HG03280 (cell line): ENCODE measurements at regions not wholly inside any gene's neighbourhood (a gene's known extent, or its start where the extent isn't known, plus 50 kb on each side); places are given as distances from the start of the nearest gene placed in this dataset.
A peak's percentile ranks its signal among the peaks of the same experiment; 100 is the strongest.
"Not testable (repeated sequence)": the region's sequence is repeated elsewhere in the genome, so short reads cannot be mapped to it uniquely, and the experiment has no call there.

Experiments
- ATAC-seq: cut with Tn5 transposase; IDR thresholded peaks from one replicate; pipeline ENCODE4 v1.9.1; 2021; ENCODE audit warnings: mild to moderate bottlenecking, moderate library complexity; ENCODE audit not compliant: unreplicated experiment

GRCh38 chr12:95358111-95359083 is 115.6 kb upstream of the METAP2 start:
- no peak for ATAC-seq

- no peak for ATAC-seq
Measured at GRCh38 chr12:95365912-95366311, 108.0 kb upstream of the METAP2 start.

GRCh38 chr12:95368931-95369330 is 105.0 kb upstream of the METAP2 start:
- no peak for ATAC-seq

- no peak for ATAC-seq
Measured at GRCh38 chr12:95371571-95371970, 102.4 kb upstream of the METAP2 start.

GRCh38 chr12:95379481-95379880 is 94.5 kb upstream of the METAP2 start:
- not testable (repeated sequence) for ATAC-seq

GRCh38 chr12:95380334-95380733 is 93.6 kb upstream of the METAP2 start:
- ATAC-seq = not testable (repeated sequence)

- no peak for ATAC-seq
Measured at GRCh38 chr12:95380997-95381786, 92.8 kb upstream of the METAP2 start.

- ATAC-seq = not testable (repeated sequence)
Measured at GRCh38 chr12:95383920-95384319, 90.0 kb upstream of the METAP2 start.

- ATAC-seq = no peak
Measured at GRCh38 chr12:95384785-95385184, 89.2 kb upstream of the METAP2 start.

GRCh38 chr12:95385246-95386035 is 88.5 kb upstream of the METAP2 start:
- no peak for ATAC-seq

- no peak for ATAC-seq
Measured at GRCh38 chr12:95386051-95386450, 87.9 kb upstream of the METAP2 start.

- not testable (repeated sequence) for ATAC-seq
Measured at GRCh38 chr12:95388260-95388659, 85.7 kb upstream of the METAP2 start.

- peak; percentile 45 for ATAC-seq
Measured at GRCh38 chr12:95390192-95390591, 83.8 kb upstream of the METAP2 start.

GRCh38 chr12:95390932-95391331 is 83.0 kb upstream of the METAP2 start:
- peak; percentile 88 for ATAC-seq

- ATAC-seq = no peak
Measured at GRCh38 chr12:95393191-95393790, 80.7 kb upstream of the METAP2 start.

- no peak for ATAC-seq
Measured at GRCh38 chr12:95395696-95396095, 78.3 kb upstream of the METAP2 start.

GRCh38 chr12:95396849-95397468 is 77.0 kb upstream of the METAP2 start:
- ATAC-seq = no peak

- ATAC-seq = no peak
Measured at GRCh38 chr12:95397571-95397970, 76.4 kb upstream of the METAP2 start.

- no peak for ATAC-seq
Measured at GRCh38 chr12:95402096-95402495, 71.9 kb upstream of the METAP2 start.

GRCh38 chr12:95408201-95408600 is 65.8 kb upstream of the METAP2 start:
- no peak for ATAC-seq
